HepG2 (cell line): ENCODE measurements at regions not wholly inside any gene's neighbourhood (a gene's known extent, or its start where the extent isn't known, plus 50 kb on each side); places are given as distances from the start of the nearest gene placed in this dataset.
"Not testable (repeated sequence)": the region's sequence is repeated elsewhere in the genome, so short reads cannot be mapped to it uniquely, and the experiment has no call there.

Experiments used
- ATAC-seq: fragments of 200-7000 bp; cut with Tn5 transposase; 3 replicates; pipeline ENCODE4 v1.9.1; 2020; ENCODE audit warnings: mild to moderate bottlenecking, moderate library complexity
- BruUV-seq: library from RNA; stranded (reverse); fragments of 400-500 nt; replicated peaks from 2 replicates; lab custom pipeline; 2021; lab: Mats Ljungman, UMichigan
- CTCF ChIA-PET: fragments of 300-600 bp; formaldehyde crosslinking; extraction: SDS; loops from one replicate; lab custom pipeline; 2021; ENCODE audit warnings: low total read pairs, inconsistent platforms, low intra/inter-chr PET ratio; lab: Yijun Ruan, JAX
- POLR2A ChIA-PET: fragments of 350-600 bp; sonication (Branson Sonifier 250); formaldehyde crosslinking; loops from one replicate; lab custom pipeline; 2020; ENCODE audit warnings: antibody characterized with exemption, inconsistent platforms; lab: Yijun Ruan, JAX
- DNase-seq: peaks from one replicate; pipeline ENCODE4 v3.0.0-alpha.2; 2015; ENCODE audit warnings: low spot score
- FAIRE-seq: peaks from 3 replicates; lab custom pipeline; 2011; peaks lifted over from hg19 to GRCh38; lab: Jason Lieb, UNC
- H2AFZ ChIP-seq: one replicate; pipeline ENCODE4 v1.6.1; 2011; ENCODE audit warnings: low read length, inconsistent platforms
- H3K27ac ChIP-seq: fragments of 300-600 bp; 3 replicates; pipeline ENCODE4 v1.8.0; 2011; ENCODE audit warnings: mixed run types, mild to moderate bottlenecking, mixed read lengths, low read length, inconsistent platforms; ENCODE audit not compliant: insufficient read depth; ENCODE audit errors: extremely low read length
- H3K27me3 ChIP-seq, 2 experiments: fragments of 200-600 bp in 1 of 2; 2 replicates in 1 of 2; 3 replicates in 1 of 2; pipeline versions ENCODE4 v1.6.0 to v1.8.0; 2011; ENCODE audit warnings: low read length in 2 of 2, mild to moderate bottlenecking in 2 of 2, moderate library complexity in 2 of 2, inconsistent platforms in 1 of 2; ENCODE audit not compliant: insufficient read depth in 2 of 2, control insufficient read depth in 1 of 2
- H3K36me3 ChIP-seq, 2 experiments: fragments of 200-600 bp in 1 of 2; replicated peaks in 1 of 2; 2 replicates in 1 of 2; 3 replicates in 1 of 2; pipeline versions ENCODE4 v1.5.1 to v1.8.0; 2011; ENCODE audit warnings: low read length in 2 of 2, inconsistent platforms in 1 of 2; ENCODE audit not compliant: insufficient read depth in 2 of 2, control insufficient read depth in 1 of 2
- H3K4me1 ChIP-seq: 2 replicates; pipeline ENCODE4 v1.5.1; 2012; ENCODE audit warnings: low read length, inconsistent platforms; ENCODE audit not compliant: insufficient read depth
- H3K4me2 ChIP-seq: 2 replicates; pipeline ENCODE4 v1.6.0; 2011; ENCODE audit warnings: low read depth, low read length, inconsistent platforms
- H3K4me3 ChIP-seq, 3 experiments: fragments of 200-600 bp in 1 of 3; sonication (generic), shearing (Covaris generic) in 1 of 3; replicated peaks in 1 of 3; 2 replicates each; pipeline ENCODE4 v1.5.1; 2011 to 2016; ENCODE audit warnings: low read length in 3 of 3, inconsistent platforms in 2 of 3, low read depth in 2 of 3, mild to moderate bottlenecking in 2 of 3, control low read depth in 1 of 3, mixed read lengths in 1 of 3; ENCODE audit not compliant: insufficient read depth in 1 of 3
- H3K79me2 ChIP-seq: one replicate; pipeline ENCODE4 v1.6.1; 2011; ENCODE audit warnings: low read length, inconsistent platforms; ENCODE audit not compliant: insufficient read depth
- H3K9ac ChIP-seq: 2 replicates; pipeline ENCODE4 v1.6.0; 2011; ENCODE audit warnings: mild to moderate bottlenecking, low read depth, low read length, inconsistent platforms; ENCODE audit not compliant: insufficient read depth
- H3K9me3 ChIP-seq: 2 replicates; pipeline ENCODE4 v1.5.1; 2012; ENCODE audit warnings: mild to moderate bottlenecking, low read length
- H4K20me1 ChIP-seq: 2 replicates; pipeline ENCODE4 v1.6.0; 2011; ENCODE audit warnings: inconsistent platforms, mild to moderate bottlenecking, low read length, moderate library complexity; ENCODE audit not compliant: insufficient read depth
- MAF1 ChIP-seq: sonication (generic); formaldehyde crosslinking; IDR thresholded peaks from 2 replicates; pipeline ENCODE4 v1.5.0; 2020; ENCODE audit warnings: missing genetic modification reagents, borderline replicate concordance
- POGK ChIP-seq: sonication (generic); formaldehyde crosslinking; conservative IDR thresholded peaks from 2 replicates; pipeline ENCODE4 v1.8.0; 2022; ENCODE audit warnings: mild to moderate bottlenecking, moderate library complexity, missing genetic modification reagents
- SKI ChIP-seq: fragments of 450-650 bp; IDR thresholded peaks from one replicate; pipeline ENCODE4 v1.6.1; 2018; ENCODE audit warnings: mild to moderate bottlenecking; ENCODE audit not compliant: partially characterized antibody
- STAT5B ChIP-seq: sonication (generic); formaldehyde crosslinking; IDR thresholded peaks from 2 replicates; pipeline ENCODE4 v1.4.0; 2020; ENCODE audit warnings: missing genetic modification reagents
- ZNF484 ChIP-seq: sonication (generic); formaldehyde crosslinking; IDR thresholded peaks from 2 replicates; pipeline ENCODE4 v1.5.1; 2020; ENCODE audit warnings: mild to moderate bottlenecking, low read depth, missing genetic modification reagents, borderline replicate concordance
- ZNF776 ChIP-seq: sonication (generic); formaldehyde crosslinking; IDR thresholded peaks from 2 replicates; pipeline ENCODE4 v1.4.0; 2020; ENCODE audit warnings: mild to moderate bottlenecking, missing genetic modification reagents
- WGBS: methylation state at CpG from one replicate; pipeline ENCODE4 v1.1.6; 2017; ENCODE audit warnings: low lambda C conversion rate; 5-methylcytosine and 5-hydroxymethylcytosine counted together
- in situ Hi-C: cut with HindIII; loops from 2 replicates; pipeline ENCODE4 v1.10.0; 2017; ENCODE audit warnings: low pct_unique_long_range_greater_than_20kb; ENCODE audit not compliant: extremely low pct_ligation_motif_present
- intact Hi-C: fragments of 100-400 bp; cut with micrococcal nuclease; formaldehyde crosslinking; loops from one replicate; pipeline ENCODE4 v1.10.0; 2022; ENCODE audit not compliant: unreplicated experiment

GRCh38 chr12:25889185-25889584 lies 69.3 kb upstream of the RASSF8 start (continued):
- TF ChIP-seq POGK (CRISPR knock-in tag) (no peak), ZNF484 (CRISPR knock-in tag) (no peak), STAT5B (CRISPR knock-in tag) (no peak)

- H3K9ac ChIP-seq, H3K79me2 ChIP-seq, H3K4me1 ChIP-seq, H3K27ac ChIP-seq, H2AFZ ChIP-seq, FAIRE-seq, H3K36me3 ChIP-seq, H3K4me3 ChIP-seq, DNase-seq, ATAC-seq, H3K9me3 ChIP-seq, H3K27me3 ChIP-seq, POLR2A ChIA-PET, H4K20me1 ChIP-seq, H3K4me2 ChIP-seq, in situ Hi-C loops, BruUV-seq, CTCF ChIA-PET, intact Hi-C loops: not testable (repeated sequence)
- WGBS, result 12% methylated on average over 6 of the region's 6 CpGs
These were observed 67.4 kb upstream of the RASSF8 start for GRCh38 chr12:25891095-25891494.

GRCh38 chr12:25894759-25895158 lies 63.7 kb upstream of the RASSF8 start:
- Histone ChIP-seq H3K9me3 (no peaks in the 10 kb centered on the region; the same call in 1 of the 2 replicates), H3K27ac (no peak overlapping the region), H3K9ac (no peak overlapping the region), H3K36me3 (no peaks in the 10 kb centered on the region), H3K4me2 (no peak overlapping the region), H3K4me3 (no peak overlapping the region), H3K4me1 (no peaks in the 10 kb centered on the region), H4K20me1 (no peaks in the 10 kb centered on the region), H2AFZ (no peak overlapping the region), H3K27me3 (no peaks in the 10 kb centered on the region; a peak in 1 of 5 replicates)
- intact Hi-C loops, result no loop called here
- CTCF ChIA-PET, result no interaction called here
- POLR2A ChIA-PET, result no interaction called here
- FAIRE-seq (no peak), DNase-seq (no peak), ATAC-seq (no peak)
- in situ Hi-C loops, result no loop called here
- TF ChIP-seq MAF1 (no peak), SKI (no peak), ZNF776 (CRISPR knock-in tag) (no peak)
- TF ChIP-seq, all 625 proteins: peak for 0
- 18% methylated on average over 3 of the region's 3 CpGs for WGBS
- no TSS peak for BruUV-seq
- no peaks in the 10 kb centered on the region for H3K79me2 ChIP-seq
